ENCODE measurements at regions not wholly inside any gene's neighbourhood (a gene's known extent, or its start where the extent isn't known, plus 50 kb on each side); places are given as distances from the start of the nearest gene placed in this dataset.

DNA sequence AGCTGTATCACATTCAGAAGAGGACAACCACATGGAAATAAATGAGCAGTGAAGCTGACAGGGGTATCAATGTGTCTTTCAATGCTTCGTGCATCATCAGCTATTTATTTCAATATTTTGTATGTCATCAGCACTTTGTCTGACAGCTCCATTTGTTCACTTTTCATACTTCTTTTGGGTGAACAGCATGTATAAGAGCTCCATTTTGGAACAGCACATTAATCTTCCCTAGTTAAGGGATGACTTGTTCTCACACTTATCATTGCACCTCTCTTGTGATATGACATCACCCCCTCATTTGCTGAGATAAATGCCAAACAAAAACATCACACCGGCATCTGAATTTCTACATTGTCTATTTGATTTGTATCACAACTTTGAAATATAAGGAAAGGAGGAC lies 190.6 kb upstream of the SAMSN1 start:
- no peak for TF ChIP-seq KLF1 (tag by site-specific recombination; IDR thresholded peaks at IDR 0.05)
- TF ChIP-seq CTCF (tag by site-specific recombination; IDR thresholded peaks at IDR 0.05), result no peak
- TF ChIP-seq OSR2 (tag by site-specific recombination; IDR thresholded peaks at IDR 0.05), result no peak
- TF ChIP-seq ZNF335 (tag by site-specific recombination; conservative IDR thresholded peaks at IDR 0.05), result no peak
- no peak for TF ChIP-seq HOXA7 (CRISPR knock-in tag; IDR thresholded peaks at IDR 0.05; ENCODE audit: borderline replicate concordance)
- no peak for TF ChIP-seq GFI1B (tag by site-specific recombination; IDR thresholded peaks at IDR 0.05)
- TF ChIP-seq YY1 (tag by site-specific recombination; IDR thresholded peaks at IDR 0.05), result no peak
- no peak for TF ChIP-seq KLF9 (tag by site-specific recombination; IDR thresholded peaks at IDR 0.05; ENCODE audit: low read depth)
- no peak for TF ChIP-seq MEIS1 (CRISPR knock-in tag; IDR thresholded peaks at IDR 0.05; ENCODE audit: borderline replicate concordance)
- no peak for TF ChIP-seq ZFP3 (tag by site-specific recombination; IDR thresholded peaks at IDR 0.05; ENCODE audit: low read depth)
- TF ChIP-seq MZF1 (tag by site-specific recombination; IDR thresholded peaks at IDR 0.05; ENCODE audit: borderline replicate concordance), result no peak
- no peak for TF ChIP-seq ZNF223 (tag by site-specific recombination; IDR thresholded peaks at IDR 0.05)
